GM12875 (cell line): ENCODE measurements at regions not wholly inside any gene's neighbourhood (a gene's known extent, or its start where the extent isn't known, plus 50 kb on each side); places are given as distances from the start of the nearest gene placed in this dataset.
"Not testable (repeated sequence)": the region's sequence is repeated elsewhere in the genome, so short reads cannot be mapped to it uniquely, and the experiment has no call there.

Experiments used
- H3K4me3 ChIP-seq: one replicate; pipeline ENCODE4 v1.5.1; 2011; ENCODE audit warnings: low read depth, low read length, control low read depth
- TF ChIP-seq, protein P1 (sequence below): IDR thresholded peaks from 2 replicates; pipeline ENCODE4 v1.5.1; 2011; ENCODE audit warnings: low read depth, mild to moderate bottlenecking, control low read depth, inconsistent platforms, low read length, moderate library complexity, borderline replicate concordance; ENCODE audit not compliant: insufficient read depth

- H3K4me3 ChIP-seq: no peak overlapping the region
- TF ChIP-seq, protein P1, sequence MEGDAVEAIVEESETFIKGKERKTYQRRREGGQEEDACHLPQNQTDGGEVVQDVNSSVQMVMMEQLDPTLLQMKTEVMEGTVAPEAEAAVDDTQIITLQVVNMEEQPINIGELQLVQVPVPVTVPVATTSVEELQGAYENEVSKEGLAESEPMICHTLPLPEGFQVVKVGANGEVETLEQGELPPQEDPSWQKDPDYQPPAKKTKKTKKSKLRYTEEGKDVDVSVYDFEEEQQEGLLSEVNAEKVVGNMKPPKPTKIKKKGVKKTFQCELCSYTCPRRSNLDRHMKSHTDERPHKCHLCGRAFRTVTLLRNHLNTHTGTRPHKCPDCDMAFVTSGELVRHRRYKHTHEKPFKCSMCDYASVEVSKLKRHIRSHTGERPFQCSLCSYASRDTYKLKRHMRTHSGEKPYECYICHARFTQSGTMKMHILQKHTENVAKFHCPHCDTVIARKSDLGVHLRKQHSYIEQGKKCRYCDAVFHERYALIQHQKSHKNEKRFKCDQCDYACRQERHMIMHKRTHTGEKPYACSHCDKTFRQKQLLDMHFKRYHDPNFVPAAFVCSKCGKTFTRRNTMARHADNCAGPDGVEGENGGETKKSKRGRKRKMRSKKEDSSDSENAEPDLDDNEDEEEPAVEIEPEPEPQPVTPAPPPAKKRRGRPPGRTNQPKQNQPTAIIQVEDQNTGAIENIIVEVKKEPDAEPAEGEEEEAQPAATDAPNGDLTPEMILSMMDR: no peak
Measured at GRCh38 chr5:104576677-104577076, 1014.1 kb upstream of the NUDT12 start.

GRCh38 chr5:104573949-104574709 is 1011.5 kb upstream of the NUDT12 start:
- H3K4me3 ChIP-seq: no peak overlapping the region
- TF ChIP-seq, protein P1: no peak

DNA sequence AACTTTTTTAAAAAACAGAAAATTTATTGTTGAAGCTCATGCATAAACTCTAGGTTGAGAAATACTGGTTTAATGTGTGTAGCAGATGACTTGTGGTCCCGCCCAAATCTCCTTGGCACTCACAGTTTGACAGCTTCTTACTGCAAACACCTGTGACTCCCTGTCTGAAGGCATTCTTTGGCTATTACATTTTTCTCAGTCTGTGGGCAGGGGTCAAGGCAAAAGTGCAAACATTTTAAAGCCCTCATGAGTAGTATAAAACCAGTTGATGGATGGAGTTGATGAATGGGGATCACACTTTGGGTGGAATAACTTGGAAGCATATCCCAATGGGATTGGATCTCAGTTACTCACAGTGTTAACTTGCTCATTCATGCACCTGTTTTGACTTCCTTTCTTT is 1007.0 kb upstream of the NUDT12 start:
- H3K4me3 ChIP-seq: no peak overlapping the region
- TF ChIP-seq, protein P1: no peak

- H3K4me3 ChIP-seq: no peak overlapping the region
- TF ChIP-seq, protein P1: no peak
Measured at GRCh38 chr5:104564530-104564929, 1001.9 kb upstream of the NUDT12 start.

DNA sequence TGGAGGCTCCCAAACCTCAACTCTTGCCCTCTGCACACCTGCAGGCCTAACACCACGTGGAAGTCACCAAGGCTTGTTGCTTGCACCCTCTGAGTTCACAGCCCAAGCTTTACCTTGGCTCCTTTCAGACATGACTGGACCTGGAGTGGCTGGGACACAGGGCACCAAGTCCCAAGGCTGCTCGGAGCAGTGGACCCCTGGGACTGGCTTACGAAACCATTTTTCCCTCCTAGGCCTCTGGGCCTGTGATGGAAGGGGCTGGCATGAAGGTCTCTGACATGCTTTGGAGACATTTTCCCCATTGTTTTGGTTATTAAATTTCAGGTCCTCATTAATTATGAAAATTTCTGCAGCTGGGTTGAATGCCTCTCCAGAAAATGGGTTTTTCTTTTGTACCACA is 994.4 kb upstream of the NUDT12 start:
- TF ChIP-seq, protein P1: no peak
- no peak overlapping the region for H3K4me3 ChIP-seq

- no peak overlapping the region for H3K4me3 ChIP-seq
- TF ChIP-seq, protein P1: no peak
Measured at GRCh38 chr5:104551628-104552027, 989.0 kb upstream of the NUDT12 start.

- not testable (repeated sequence) for H3K4me3 ChIP-seq
Measured at GRCh38 chr5:104546871-104547270, 984.3 kb upstream of the NUDT12 start.
